Caki2 (cell line): ENCODE measurements at regions not wholly inside any gene's neighbourhood (a gene's known extent, or its start where the extent isn't known, plus 50 kb on each side); places are given as distances from the start of the nearest gene placed in this dataset.

ENCODE experiments used
- DNase-seq: peaks from one replicate; pipeline ENCODE4 v3.0.0-alpha.2; 2015; ENCODE audit warnings: low read depth
- in situ Hi-C: cut with HindIII; loops from 2 replicates; pipeline ENCODE4 v1.10.0; 2016; ENCODE audit warnings: low sequenced_read_pairs, low pct_unique_long_range_greater_than_20kb, mixed read lengths

GRCh38 chr7:16023046-16023445 is 336.6 kb upstream of the MEOX2 start:
- DNase-seq: no peak
- in situ Hi-C loops: no loop called here

GRCh38 chr7:16021851-16022250 is 335.4 kb upstream of the MEOX2 start:
- in situ Hi-C loops: no loop called here
- DNase-seq: no peak

- in situ Hi-C loops: no loop called here
- no peak for DNase-seq
These were observed 329.5 kb upstream of the MEOX2 start for GRCh38 chr7:16015981-16016380.

- no peak for DNase-seq
- in situ Hi-C loops: no loop called here
These were observed 327.5 kb upstream of the MEOX2 start for GRCh38 chr7:16014031-16014430.

GRCh38 chr7:16007911-16008310 is 321.4 kb upstream of the MEOX2 start:
- in situ Hi-C loops: no loop called here
- DNase-seq: no peak

GRCh38 chr7:16004702-16005101 is 318.2 kb upstream of the MEOX2 start:
- in situ Hi-C loops: no loop called here
- no peak for DNase-seq

GRCh38 chr7:16001477-16001876 is 315.0 kb upstream of the MEOX2 start:
- DNase-seq: no peak
- in situ Hi-C loops: no loop called here

- in situ Hi-C loops: no loop called here
- DNase-seq: no peak
These were observed 312.1 kb upstream of the MEOX2 start for GRCh38 chr7:15998617-15999016.

- no peak for DNase-seq
- in situ Hi-C loops: no loop called here
These were observed 308.5 kb upstream of the MEOX2 start for GRCh38 chr7:15995027-15995426.

GRCh38 chr7:15989194-15989593 is 302.7 kb upstream of the MEOX2 start:
- no peak for DNase-seq
- in situ Hi-C loops: no loop called here

- no peak for DNase-seq
- in situ Hi-C loops: no loop called here
These were observed 299.3 kb upstream of the MEOX2 start for GRCh38 chr7:15985587-15986384.

- in situ Hi-C loops: no loop called here
These were observed 291.2 kb upstream of the MEOX2 start for GRCh38 chr7:15977663-15978062.

GRCh38 chr7:15972862-15973275 is 286.4 kb upstream of the MEOX2 start:
- in situ Hi-C loops: no loop called here
- no peak for DNase-seq

More at GRCh38 chr7:15977663-15978062, 291.2 kb upstream of the MEOX2 start:
- no peak for DNase-seq

- in situ Hi-C loops: no loop called here
- DNase-seq: no peak
These were observed 281.1 kb upstream of the MEOX2 start for GRCh38 chr7:15967551-15967950.

GRCh38 chr7:15967121-15967520 is 280.6 kb upstream of the MEOX2 start:
- no peak for DNase-seq
- in situ Hi-C loops: no loop called here

- DNase-seq: no peak
- in situ Hi-C loops: no loop called here
These were observed 276.7 kb upstream of the MEOX2 start for GRCh38 chr7:15963206-15963605.

- no peak for DNase-seq
- in situ Hi-C loops: no loop called here
These were observed 268.3 kb upstream of the MEOX2 start for GRCh38 chr7:15954671-15955354.

GRCh38 chr7:15950299-15950698 is 263.8 kb upstream of the MEOX2 start:
- in situ Hi-C loops: no loop called here
- DNase-seq: no peak

- in situ Hi-C loops: no loop called here
- no peak for DNase-seq
These were observed 261.3 kb upstream of the MEOX2 start for GRCh38 chr7:15947754-15948153.

- DNase-seq: peak; percentile 19
- in situ Hi-C loops: no loop called here
These were observed 251.6 kb upstream of the MEOX2 start for GRCh38 chr7:15938115-15938514.
